Left lung (tissue), 4 donors: ENCODE measurements at regions not wholly inside any gene's neighbourhood (a gene's known extent, or its start where the extent isn't known, plus 50 kb on each side); places are given as distances from the start of the nearest gene placed in this dataset.

ENCODE experiments used
- ATAC-seq: fragments of 200-7000 bp; cut with Tn5 transposase; one replicate; pipeline ENCODE4 v1.9.1; 2020; ENCODE audit warnings: moderate library complexity
- DNase-seq, 4 donors: peaks; one replicate each; pipeline ENCODE4 v3.0.0-alpha.2; 2013 to 2020
- H3K27ac ChIP-seq, 2 donors: fragments of 200-600 bp; sonication (generic) in 1 of 2; one replicate each; pipeline versions ENCODE4 v1.5.0 to v1.8.0; 2020 to 2021
- H3K27me3 ChIP-seq, 2 donors: fragments of 200-600 bp; sonication (generic) in 1 of 2; one replicate each; pipeline versions ENCODE4 v1.5.0 to v1.8.0; 2020 to 2021
- H3K36me3 ChIP-seq, 2 donors: fragments of 200-600 bp; sonication (generic) in 1 of 2; one replicate each; pipeline versions ENCODE4 v1.5.0 to v1.8.0; 2020 to 2021
- H3K4me1 ChIP-seq, 2 donors: fragments of 200-600 bp; one replicate each; pipeline ENCODE4 v1.8.0; 2021
- H3K4me3 ChIP-seq, 2 donors: fragments of 200-600 bp; sonication (generic) in 1 of 2; one replicate each; pipeline versions ENCODE4 v1.5.0 to v1.8.0; 2020 to 2021; ENCODE audit warnings: mild to moderate bottlenecking in 1 of 2
- H3K9me3 ChIP-seq, 2 donors: fragments of 200-600 bp; sonication (generic) in 1 of 2; one replicate each; pipeline versions ENCODE4 v1.5.0 to v1.8.0; 2020 to 2021
- intact Hi-C, 2 donors: fragments of 100-400 bp; cut with DNase I; formaldehyde crosslinking; loops; one replicate each; pipeline versions ENCODE4 v1.11.2 to v1.14.2; 2022
- TF ChIP-seq, protein P1 (sequence below), 2 donors: fragments of 200-600 bp; sonication (generic) in 1 of 2; IDR thresholded peaks; one replicate each; pipeline versions ENCODE4 v1.5.0 to v1.8.0; 2021; ENCODE audit warnings: antibody characterized with exemption in 2 of 2
- donor health status: DM: no; HTN: yes; CAD: no.
- donor health status: DM: no; HTN: no; CAD: no.

DNA sequence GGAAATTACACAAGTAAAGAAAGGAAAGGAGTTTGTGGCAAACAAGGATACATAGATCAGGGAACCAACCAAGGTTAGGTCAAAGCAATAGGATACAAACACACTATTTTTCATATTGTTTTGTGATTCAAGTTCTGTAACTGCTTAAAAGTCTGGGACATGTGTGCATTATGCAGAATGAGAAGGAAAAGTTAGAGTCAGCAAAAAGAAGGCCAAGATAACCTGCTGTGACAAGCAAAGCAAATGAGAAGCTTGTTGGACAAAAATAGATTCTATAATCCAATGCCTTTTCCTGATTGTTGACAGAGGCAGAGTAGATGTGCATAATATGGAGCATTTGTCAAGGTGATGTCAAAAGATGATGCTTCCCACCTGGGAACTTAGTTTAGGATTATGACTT, 556.0 kb upstream of the CXADR start:
- TF ChIP-seq, protein P1, sequence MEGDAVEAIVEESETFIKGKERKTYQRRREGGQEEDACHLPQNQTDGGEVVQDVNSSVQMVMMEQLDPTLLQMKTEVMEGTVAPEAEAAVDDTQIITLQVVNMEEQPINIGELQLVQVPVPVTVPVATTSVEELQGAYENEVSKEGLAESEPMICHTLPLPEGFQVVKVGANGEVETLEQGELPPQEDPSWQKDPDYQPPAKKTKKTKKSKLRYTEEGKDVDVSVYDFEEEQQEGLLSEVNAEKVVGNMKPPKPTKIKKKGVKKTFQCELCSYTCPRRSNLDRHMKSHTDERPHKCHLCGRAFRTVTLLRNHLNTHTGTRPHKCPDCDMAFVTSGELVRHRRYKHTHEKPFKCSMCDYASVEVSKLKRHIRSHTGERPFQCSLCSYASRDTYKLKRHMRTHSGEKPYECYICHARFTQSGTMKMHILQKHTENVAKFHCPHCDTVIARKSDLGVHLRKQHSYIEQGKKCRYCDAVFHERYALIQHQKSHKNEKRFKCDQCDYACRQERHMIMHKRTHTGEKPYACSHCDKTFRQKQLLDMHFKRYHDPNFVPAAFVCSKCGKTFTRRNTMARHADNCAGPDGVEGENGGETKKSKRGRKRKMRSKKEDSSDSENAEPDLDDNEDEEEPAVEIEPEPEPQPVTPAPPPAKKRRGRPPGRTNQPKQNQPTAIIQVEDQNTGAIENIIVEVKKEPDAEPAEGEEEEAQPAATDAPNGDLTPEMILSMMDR (IDR thresholded peaks at IDR 0.05): no peak
- Histone ChIP-seq H3K27me3 (no peaks in the 10 kb centered on the region), H3K36me3 (no peaks in the 10 kb centered on the region), H3K27ac (no peak overlapping the region), H3K4me3 (no peak overlapping the region), H3K9me3 (no peaks in the 10 kb centered on the region), H3K4me1 (no peaks in the 10 kb centered on the region)
- ATAC-seq: no peak
- DNase-seq: no peak
- intact Hi-C loops: no loop called here

DNA sequence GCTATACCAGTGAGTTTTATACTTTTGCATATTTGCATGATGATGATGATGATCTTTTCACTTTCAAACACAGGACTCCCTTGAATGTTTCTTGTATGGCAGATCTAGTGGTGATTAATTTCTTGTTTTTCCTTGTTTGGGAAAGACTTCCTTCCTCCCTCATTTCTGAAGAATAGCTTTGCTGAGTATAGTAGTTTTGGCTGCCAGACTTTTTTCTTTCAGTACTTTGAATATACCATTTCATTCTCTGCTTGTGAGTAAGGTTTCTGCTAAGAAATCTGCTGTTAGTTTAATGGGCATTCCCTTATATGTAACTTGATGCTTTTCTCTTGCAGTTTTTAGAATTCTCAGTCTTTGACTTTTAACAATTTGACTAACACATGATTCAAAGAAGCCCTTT, 547.4 kb upstream of the CXADR start:
- Histone ChIP-seq H3K27me3 (no peaks in the 10 kb centered on the region), H3K9me3 (peaks cover 0 to 38% of the 10 kb centered on the region in 2 donors), H3K4me3 (no peak overlapping the region), H3K27ac (no peak overlapping the region), H3K4me1 (no peaks in the 10 kb centered on the region), H3K36me3 (no peaks in the 10 kb centered on the region)
- TF ChIP-seq, protein P1 (IDR thresholded peaks at IDR 0.05): no peak
- intact Hi-C loops: no loop called here
- ATAC-seq (no peak), DNase-seq (no peak)

DNA sequence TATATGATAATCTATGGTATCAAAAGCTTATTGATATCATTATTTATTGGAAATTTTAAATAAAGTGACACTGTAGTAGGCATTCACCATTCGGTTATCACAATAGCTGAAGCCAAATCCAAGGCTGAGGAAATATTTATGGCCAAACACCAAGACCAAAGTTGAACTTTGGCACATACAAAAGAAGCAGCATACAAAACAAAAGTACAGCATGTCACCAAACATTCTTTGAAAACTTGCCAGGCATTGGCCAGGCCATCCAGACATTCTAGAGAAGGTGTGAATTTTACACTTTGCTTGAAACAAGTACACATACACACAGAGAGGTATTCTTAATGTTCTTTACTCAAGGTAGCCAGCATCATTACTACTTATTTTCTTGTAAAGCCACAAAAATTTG, 544.4 kb upstream of the CXADR start:
- Histone ChIP-seq H3K4me3 (no peak overlapping the region), H3K4me1 (no peaks in the 10 kb centered on the region), H3K9me3 (peaks cover 0 to 35% of the 10 kb centered on the region in 2 donors), H3K27me3 (no peaks in the 10 kb centered on the region), H3K36me3 (no peaks in the 10 kb centered on the region), H3K27ac (no peak overlapping the region)
- no peak for DNase-seq
- no peak for ATAC-seq
- intact Hi-C loops: no loop called here
- TF ChIP-seq, protein P1 (IDR thresholded peaks at IDR 0.05): no peak

DNA sequence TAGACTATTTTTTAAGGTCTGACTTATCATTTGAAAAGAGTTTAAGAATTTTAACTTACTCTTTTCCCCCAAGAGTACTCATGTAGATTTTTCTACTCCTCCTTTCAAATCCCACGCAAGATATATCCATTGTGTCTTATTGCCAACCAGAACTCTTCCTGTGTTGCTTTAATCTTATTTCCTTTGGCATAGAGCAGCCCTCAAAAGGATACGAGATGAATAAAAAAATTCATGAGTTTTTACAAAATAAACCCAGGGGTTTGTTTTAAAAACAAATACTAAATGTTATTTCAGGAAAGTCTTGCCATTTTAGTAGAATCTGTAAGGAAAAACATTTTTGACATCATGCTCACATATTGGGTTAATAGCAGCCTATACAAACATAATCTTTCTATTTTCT, 543.2 kb upstream of the CXADR start:
- TF ChIP-seq, protein P1 (IDR thresholded peaks at IDR 0.05): no peak
- no peaks in the 10 kb centered on the region for H3K4me1 ChIP-seq
- no peak overlapping the region for H3K27ac ChIP-seq
- H3K27me3 ChIP-seq: no peaks in the 10 kb centered on the region
- H3K36me3 ChIP-seq: no peaks in the 10 kb centered on the region
- DNase-seq (no peak), ATAC-seq (no peak)
- no peak overlapping the region for H3K4me3 ChIP-seq
- intact Hi-C loops: no loop called here
- peaks cover 0 to 29% of the 10 kb centered on the region in 2 donors for H3K9me3 ChIP-seq

DNA sequence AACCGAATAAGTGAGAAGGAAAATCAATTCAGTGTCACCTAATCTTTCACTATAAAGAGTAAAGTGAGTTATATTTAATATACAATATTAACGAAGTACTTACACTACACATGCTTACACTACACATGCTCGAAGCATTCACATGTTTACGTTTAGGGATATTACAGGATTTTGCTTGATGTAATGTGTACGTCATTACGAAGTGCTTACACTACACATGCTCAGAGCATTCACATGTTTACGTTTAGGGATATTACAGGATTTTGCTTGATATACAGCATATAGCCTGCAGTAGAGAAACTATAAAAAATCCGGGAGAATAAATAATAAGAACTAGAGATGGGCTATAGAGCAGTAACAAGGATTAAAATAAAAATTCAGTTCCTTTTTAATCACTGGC, 538.8 kb upstream of the CXADR start:
- H3K4me3 ChIP-seq: no peak overlapping the region
- no peak for ATAC-seq
- TF ChIP-seq, protein P1 (IDR thresholded peaks at IDR 0.05): no peak
- intact Hi-C loops: no loop called here
- H3K27me3 ChIP-seq: no peaks in the 10 kb centered on the region
- no peaks in the 10 kb centered on the region for H3K36me3 ChIP-seq
- H3K27ac ChIP-seq: no peak overlapping the region
- H3K4me1 ChIP-seq: no peaks in the 10 kb centered on the region
- H3K9me3 ChIP-seq: peaks cover 0 to 2% of the 10 kb centered on the region in 2 donors
- no peak for DNase-seq
